Coronary artery (tissue), 2 donors: ENCODE measurements at regions not wholly inside any gene's neighbourhood (a gene's known extent, or its start where the extent isn't known, plus 50 kb on each side); places are given as distances from the start of the nearest gene placed in this dataset.

Experiments used
- DNase-seq: peaks from one replicate; pipeline ENCODE4 v3.0.0-alpha.2; 2017; ENCODE audit warnings: low spot score
- H3K27ac ChIP-seq, 2 donors: fragments of 200-600 bp; sonication (generic); one replicate each; pipeline ENCODE4 v1.5.1; 2016 to 2019
- H3K4me3 ChIP-seq: fragments of 200-600 bp; sonication (generic); 2 replicates; pipeline ENCODE4 v1.5.1; 2016; ENCODE audit warnings: mild to moderate bottlenecking, moderate library complexity
- TF ChIP-seq, protein P1 (sequence below): fragments of 200-600 bp; sonication (generic); IDR thresholded peaks from one replicate; pipeline ENCODE4 v1.5.1; 2019; ENCODE audit warnings: antibody characterized with exemption

DNA sequence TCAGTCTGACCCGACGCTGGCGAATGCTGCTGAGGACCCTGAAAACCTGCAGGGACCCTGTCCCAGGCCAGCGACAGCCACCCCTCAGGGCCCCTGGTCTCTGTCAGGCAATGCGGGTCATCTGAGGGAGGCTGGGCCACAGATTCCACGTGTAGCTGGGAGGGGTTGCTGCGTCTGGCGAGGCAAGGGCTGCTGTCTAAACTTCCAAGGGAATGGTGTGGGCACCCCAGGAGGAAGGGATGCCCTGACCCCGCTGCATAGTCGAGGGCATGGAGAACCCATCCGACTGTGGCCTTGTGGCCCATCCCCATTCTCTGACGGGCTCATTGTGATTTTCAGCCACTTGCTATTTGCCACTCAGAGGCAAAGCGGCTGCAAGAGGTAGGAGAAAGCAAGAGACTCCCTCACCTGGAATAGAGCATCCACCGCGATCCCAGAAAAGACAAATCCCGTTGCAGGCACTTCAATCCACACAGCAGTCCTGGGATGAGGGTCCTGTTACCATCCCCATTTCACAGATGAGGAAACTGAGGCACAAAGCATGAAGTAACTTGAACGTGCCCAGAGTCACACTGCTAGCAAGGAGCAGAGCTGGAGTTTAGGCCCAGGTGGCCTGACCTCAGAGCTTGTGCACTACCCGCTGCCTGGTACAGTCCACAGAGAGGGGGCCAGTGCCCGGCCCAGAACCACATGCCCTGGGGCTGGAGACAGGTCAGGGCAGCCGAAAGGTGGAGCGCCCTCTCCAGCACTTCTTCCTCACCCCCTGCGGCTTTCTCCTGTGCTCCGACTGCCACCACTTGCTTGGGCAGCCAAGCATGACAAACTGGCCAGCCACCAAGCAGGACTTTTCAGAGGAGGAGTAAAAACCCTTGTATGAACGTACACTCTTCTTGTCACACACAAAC lies 163.8 kb upstream of the KLF14 start:
- TF ChIP-seq, protein P1, sequence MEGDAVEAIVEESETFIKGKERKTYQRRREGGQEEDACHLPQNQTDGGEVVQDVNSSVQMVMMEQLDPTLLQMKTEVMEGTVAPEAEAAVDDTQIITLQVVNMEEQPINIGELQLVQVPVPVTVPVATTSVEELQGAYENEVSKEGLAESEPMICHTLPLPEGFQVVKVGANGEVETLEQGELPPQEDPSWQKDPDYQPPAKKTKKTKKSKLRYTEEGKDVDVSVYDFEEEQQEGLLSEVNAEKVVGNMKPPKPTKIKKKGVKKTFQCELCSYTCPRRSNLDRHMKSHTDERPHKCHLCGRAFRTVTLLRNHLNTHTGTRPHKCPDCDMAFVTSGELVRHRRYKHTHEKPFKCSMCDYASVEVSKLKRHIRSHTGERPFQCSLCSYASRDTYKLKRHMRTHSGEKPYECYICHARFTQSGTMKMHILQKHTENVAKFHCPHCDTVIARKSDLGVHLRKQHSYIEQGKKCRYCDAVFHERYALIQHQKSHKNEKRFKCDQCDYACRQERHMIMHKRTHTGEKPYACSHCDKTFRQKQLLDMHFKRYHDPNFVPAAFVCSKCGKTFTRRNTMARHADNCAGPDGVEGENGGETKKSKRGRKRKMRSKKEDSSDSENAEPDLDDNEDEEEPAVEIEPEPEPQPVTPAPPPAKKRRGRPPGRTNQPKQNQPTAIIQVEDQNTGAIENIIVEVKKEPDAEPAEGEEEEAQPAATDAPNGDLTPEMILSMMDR = no peak
- H3K27ac ChIP-seq = peak overlapping the region; percentile 45 to 58
- DNase-seq = peak; percentile 73
- H3K4me3 ChIP-seq = no peak overlapping the region

DNA sequence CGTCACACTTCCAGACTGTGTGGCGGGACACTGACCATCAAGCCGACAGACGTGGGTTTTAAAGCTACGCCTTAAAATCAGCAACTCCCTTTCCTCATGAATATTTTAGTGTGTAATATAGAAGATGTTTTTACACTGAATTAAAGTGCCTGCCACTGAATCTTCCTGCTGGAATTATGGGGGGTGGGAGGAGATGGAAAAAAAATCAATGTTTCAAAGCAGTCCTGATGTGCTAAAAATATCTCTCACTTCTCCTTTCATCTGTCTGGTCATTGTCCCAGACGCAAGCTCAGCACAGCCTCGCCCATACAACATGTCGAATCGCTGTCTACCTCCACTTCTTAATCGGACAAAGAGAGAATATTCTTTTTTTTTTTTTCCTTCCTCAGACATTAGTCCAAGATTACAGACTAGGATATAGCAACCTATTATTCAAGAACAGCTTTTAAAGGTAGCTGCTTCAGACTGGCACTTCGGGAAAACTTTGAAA lies 165.1 kb upstream of the KLF14 start:
- Histone ChIP-seq H3K27ac (no peak overlapping the region), H3K4me3 (no peak overlapping the region)
- DNase-seq = no peak
- TF ChIP-seq, protein P1 = no peak

DNA sequence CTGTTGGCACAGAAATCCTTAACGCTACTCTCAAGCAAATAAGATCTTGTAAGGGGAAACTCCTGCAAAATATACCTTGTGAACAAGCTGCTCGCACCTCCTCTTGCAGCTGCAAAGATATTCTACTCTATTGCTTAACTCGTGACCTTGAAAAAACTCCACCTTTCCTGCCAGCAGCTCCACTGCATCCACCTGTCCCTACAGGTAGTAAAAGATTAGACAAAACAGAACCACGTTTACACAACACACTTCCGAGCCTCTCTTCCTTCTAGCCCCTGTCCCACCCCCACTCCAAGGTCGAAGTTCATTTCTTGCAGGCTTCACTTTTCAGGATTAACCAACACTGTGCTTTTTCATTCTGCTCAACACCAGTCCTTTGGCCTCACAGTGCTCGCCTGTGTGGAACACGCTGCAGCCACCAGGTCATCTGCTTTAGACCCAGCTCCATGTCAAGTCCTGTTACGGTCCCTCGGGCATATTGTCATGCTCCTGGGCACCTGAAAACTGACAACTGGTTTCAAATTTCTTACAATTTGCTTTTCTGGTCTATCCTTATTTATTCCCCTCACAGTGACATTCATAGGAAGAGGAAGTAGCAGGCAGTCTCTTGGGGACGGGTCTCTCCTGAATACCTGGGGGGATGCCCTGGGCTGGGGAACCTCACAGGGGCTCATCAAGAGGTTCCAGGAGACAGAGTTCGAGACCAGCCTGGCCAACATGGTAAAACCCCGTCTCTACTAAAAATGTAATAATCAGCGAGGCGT lies 165.8 kb upstream of the KLF14 start:
- no peak for DNase-seq
- peak overlapping the region in 1 of 2 donors; percentile 28 for H3K27ac ChIP-seq
- TF ChIP-seq, protein P1 = no peak
- no peak overlapping the region for H3K4me3 ChIP-seq

- TF ChIP-seq, protein P1 = no peak
- DNase-seq = no peak
- no peak overlapping the region for H3K4me3 ChIP-seq
- peak overlapping the region in 1 of 2 donors; percentile 28 for H3K27ac ChIP-seq
These were observed 166.6 kb upstream of the KLF14 start for GRCh38 chr7:130900471-130901076.

GRCh38 chr7:130901209-130901783 lies 167.3 kb upstream of the KLF14 start:
- H3K27ac ChIP-seq = peak overlapping the region; percentile 29 to 81

GRCh38 chr7:130902755-130903357 lies 168.8 kb upstream of the KLF14 start:
- Histone ChIP-seq H3K4me3 (no peak overlapping the region), H3K27ac (peak overlapping the region; percentile 70 to 81)
- DNase-seq = no peak
- TF ChIP-seq, protein P1 = no peak

More at GRCh38 chr7:130901209-130901783, 167.3 kb upstream of the KLF14 start:
- H3K4me3 ChIP-seq = peak overlapping the region; percentile 12
- DNase-seq = peak; percentile 83
- TF ChIP-seq, protein P1 = no peak
